Neural cell (in vitro differentiated cells): ENCODE measurements at regions not wholly inside any gene's neighbourhood (a gene's known extent, or its start where the extent isn't known, plus 50 kb on each side); places are given as distances from the start of the nearest gene placed in this dataset.

Experiments
- H2AFZ ChIP-seq: fragments of 200-600, 300-800 bp; sonication (generic), shearing (Covaris generic); 2 replicates; pipeline ENCODE4 v1.6.0; 2014; ENCODE audit warnings: low read depth, mild to moderate bottlenecking, antibody characterized with exemption, low read length, moderate library complexity
- H3F3A ChIP-seq: fragments of 200-600 bp; shearing (Covaris generic); 2 replicates; pipeline ENCODE4 v1.6.1; 2016; ENCODE audit warnings: mild to moderate bottlenecking, moderate library complexity, mixed read lengths, antibody characterized with exemption, low read length; ENCODE audit not compliant: insufficient read depth, poor library complexity, severe bottlenecking
- H3K27ac ChIP-seq: fragments of 200-600, 300-800 bp; sonication (generic), shearing (Covaris generic); 2 replicates; pipeline ENCODE4 v1.5.1; 2014; ENCODE audit warnings: mild to moderate bottlenecking, low read length, moderate library complexity
- H3K27me3 ChIP-seq: fragments of 300-800, 200-600 bp; sonication (generic), shearing (Covaris generic); 2 replicates; pipeline ENCODE4 v1.6.0; 2014; ENCODE audit warnings: mild to moderate bottlenecking, low read depth, low read length, moderate library complexity; ENCODE audit not compliant: insufficient read depth
- H3K36me3 ChIP-seq: fragments of 300-800, 200-600 bp; sonication (generic), shearing (Covaris generic); 2 replicates; pipeline ENCODE4 v1.5.1; 2014; ENCODE audit warnings: mild to moderate bottlenecking, antibody characterized with exemption, low read length, moderate library complexity; ENCODE audit not compliant: insufficient read depth
- H3K4me2 ChIP-seq: fragments of 300-800, 200-600 bp; sonication (generic), shearing (Covaris generic); 2 replicates; pipeline ENCODE4 v1.6.0; 2014; ENCODE audit warnings: mild to moderate bottlenecking, low read length
- H3K4me3 ChIP-seq: fragments of 300-800, 200-600 bp; sonication (generic), shearing (Covaris generic); 2 replicates; pipeline ENCODE4 v1.5.1; 2014; ENCODE audit warnings: mild to moderate bottlenecking, low read length, moderate library complexity
- H3K79me2 ChIP-seq: fragments of 200-600 bp; shearing (Covaris generic); replicated peaks from 2 replicates; pipeline ENCODE4 v1.6.0; 2014; ENCODE audit warnings: mild to moderate bottlenecking, low read length, moderate library complexity; ENCODE audit not compliant: insufficient read depth
- H3K9ac ChIP-seq: fragments of 300-800, 200-600 bp; sonication (generic), shearing (Covaris generic); 2 replicates; pipeline ENCODE4 v1.6.1; 2016; ENCODE audit warnings: mild to moderate bottlenecking, low read length, mixed read lengths
- H3K9me2 ChIP-seq: fragments of 200-600 bp; shearing (Covaris generic); 2 replicates; pipeline ENCODE4 v1.6.1; 2016; ENCODE audit warnings: mild to moderate bottlenecking, low read length, mixed read lengths; ENCODE audit not compliant: insufficient read depth
- H3K9me3 ChIP-seq: fragments of 200-600, 300-800 bp; sonication (generic), shearing (Covaris generic); 2 replicates; pipeline ENCODE4 v1.6.1; 2016; ENCODE audit warnings: mild to moderate bottlenecking, mixed run types, low read length, moderate library complexity, mixed read lengths
- H4K20me1 ChIP-seq: fragments of 200-600 bp; shearing (Covaris generic); 2 replicates; pipeline ENCODE4 v1.6.1; 2016; ENCODE audit warnings: mild to moderate bottlenecking, mixed run types; ENCODE audit not compliant: insufficient read depth
- EP300 ChIP-seq: fragments of 450-650 bp; conservative IDR thresholded peaks from 2 replicates; pipeline ENCODE4 v1.6.1; 2014; ENCODE audit warnings: antibody characterized with exemption, mild to moderate bottlenecking, moderate library complexity; ENCODE audit not compliant: poor library complexity, severe bottlenecking
- EZH2 ChIP-seq: fragments of 200-600, 300-800 bp; shearing (Covaris generic), sonication (generic); IDR thresholded peaks from 2 replicates; pipeline ENCODE4 v1.6.1; 2014; ENCODE audit warnings: antibody characterized with exemption, low read length, borderline replicate concordance, mild to moderate bottlenecking; ENCODE audit not compliant: insufficient read depth, poor library complexity, severe bottlenecking
- MXI1 ChIP-seq: fragments of 450-650 bp; conservative IDR thresholded peaks from 2 replicates; pipeline ENCODE4 v1.6.1; 2014; ENCODE audit warnings: antibody characterized with exemption, mild to moderate bottlenecking; ENCODE audit not compliant: poor library complexity, severe bottlenecking
- POLR2AphosphoS5 ChIP-seq: IDR thresholded peaks from 2 replicates; pipeline ENCODE4 v1.6.1; 2012
- RAD21 ChIP-seq: fragments of 450-650 bp; conservative IDR thresholded peaks from 2 replicates; pipeline ENCODE4 v1.6.1; 2014; ENCODE audit warnings: antibody characterized with exemption, mild to moderate bottlenecking, moderate library complexity
- SMC3 ChIP-seq: fragments of 450-650 bp; conservative IDR thresholded peaks from 2 replicates; pipeline ENCODE4 v1.6.1; 2014; ENCODE audit warnings: antibody characterized with exemption, mild to moderate bottlenecking, moderate library complexity; ENCODE audit not compliant: poor library complexity
- TAF1 ChIP-seq: IDR thresholded peaks from 2 replicates; pipeline ENCODE4 v1.6.1; 2012; ENCODE audit warnings: low read depth
- TF ChIP-seq, protein P1 (sequence below): IDR thresholded peaks from 2 replicates; pipeline ENCODE4 v1.6.1; 2012; ENCODE audit warnings: borderline replicate concordance
- TF ChIP-seq, protein P2 (sequence below): fragments of 450-650 bp; IDR thresholded peaks from 2 replicates; pipeline ENCODE4 v1.5.1; 2014; ENCODE audit warnings: antibody characterized with exemption, mild to moderate bottlenecking, moderate library complexity; ENCODE audit not compliant: poor library complexity, severe bottlenecking

- H3K79me2 ChIP-seq, result no peaks in the 10 kb centered on the region
- no peaks in the 10 kb centered on the region for H3K27me3 ChIP-seq
- no peak overlapping the region for H3K27ac ChIP-seq
- no peaks in the 10 kb centered on the region for H3F3A ChIP-seq
- no peak overlapping the region for H2AFZ ChIP-seq
- no peaks in the 10 kb centered on the region for H4K20me1 ChIP-seq
- H3K9me2 ChIP-seq, result no peaks in the 10 kb centered on the region
- H3K9me3 ChIP-seq, result no peaks in the 10 kb centered on the region
- H3K9ac ChIP-seq, result no peak overlapping the region
- H3K4me2 ChIP-seq, result no peak overlapping the region
- H3K36me3 ChIP-seq, result no peaks in the 10 kb centered on the region
- H3K4me3 ChIP-seq, result no peak overlapping the region
- no peak for TF ChIP-seq TAF1
- no peak for TF ChIP-seq POLR2AphosphoS5
These were observed 643.9 kb downstream of the BRD1 start for GRCh38 chr22:49183826-49184216.

DNA sequence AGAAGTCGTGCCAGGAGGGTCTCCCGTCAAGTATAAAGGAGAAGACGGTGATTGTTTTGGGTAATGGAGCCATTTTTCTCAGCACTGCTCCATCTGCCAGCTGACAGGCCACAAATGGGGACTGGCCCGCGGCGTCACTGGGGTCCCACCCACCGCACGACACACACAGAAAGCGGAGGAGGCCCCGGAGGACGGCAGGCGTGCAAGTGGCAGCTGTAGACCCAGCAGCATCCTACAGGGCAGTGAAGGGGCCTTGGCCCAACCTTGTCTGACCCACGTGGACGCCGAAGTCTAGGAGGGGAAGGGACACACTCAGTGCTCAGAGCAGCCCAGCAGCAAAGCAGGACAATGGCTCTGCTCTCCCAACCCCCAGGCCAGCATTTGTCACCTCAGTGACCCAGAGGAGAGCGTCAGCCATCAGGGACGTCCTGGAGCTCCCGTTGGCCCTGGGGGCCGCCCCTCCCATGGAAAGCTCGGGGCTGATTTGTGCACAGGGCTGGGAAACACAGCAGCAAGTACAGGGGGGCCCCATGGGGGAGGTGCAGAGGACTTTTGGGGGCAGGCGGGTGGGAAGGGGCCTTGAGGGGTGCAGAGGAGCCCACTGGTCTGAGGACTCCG lies 644.4 kb downstream of the BRD1 start:
- Histone ChIP-seq H3K4me3 (no peak overlapping the region), H3K79me2 (no peaks in the 10 kb centered on the region), H3K9me2 (no peaks in the 10 kb centered on the region), H4K20me1 (no peaks in the 10 kb centered on the region), H3K9ac (no peak overlapping the region), H3K36me3 (no peaks in the 10 kb centered on the region), H3K27me3 (no peaks in the 10 kb centered on the region), H3K27ac (no peak overlapping the region), H3F3A (no peaks in the 10 kb centered on the region), H3K9me3 (no peaks in the 10 kb centered on the region), H2AFZ (no peak overlapping the region), H3K4me2 (no peak overlapping the region)
- TF ChIP-seq POLR2AphosphoS5 (no peak), TAF1 (no peak), EP300 (no peak), SMC3 (no peak), RAD21 (no peak), MXI1 (no peak), EZH2 (no peak)
- TF ChIP-seq, protein P1, sequence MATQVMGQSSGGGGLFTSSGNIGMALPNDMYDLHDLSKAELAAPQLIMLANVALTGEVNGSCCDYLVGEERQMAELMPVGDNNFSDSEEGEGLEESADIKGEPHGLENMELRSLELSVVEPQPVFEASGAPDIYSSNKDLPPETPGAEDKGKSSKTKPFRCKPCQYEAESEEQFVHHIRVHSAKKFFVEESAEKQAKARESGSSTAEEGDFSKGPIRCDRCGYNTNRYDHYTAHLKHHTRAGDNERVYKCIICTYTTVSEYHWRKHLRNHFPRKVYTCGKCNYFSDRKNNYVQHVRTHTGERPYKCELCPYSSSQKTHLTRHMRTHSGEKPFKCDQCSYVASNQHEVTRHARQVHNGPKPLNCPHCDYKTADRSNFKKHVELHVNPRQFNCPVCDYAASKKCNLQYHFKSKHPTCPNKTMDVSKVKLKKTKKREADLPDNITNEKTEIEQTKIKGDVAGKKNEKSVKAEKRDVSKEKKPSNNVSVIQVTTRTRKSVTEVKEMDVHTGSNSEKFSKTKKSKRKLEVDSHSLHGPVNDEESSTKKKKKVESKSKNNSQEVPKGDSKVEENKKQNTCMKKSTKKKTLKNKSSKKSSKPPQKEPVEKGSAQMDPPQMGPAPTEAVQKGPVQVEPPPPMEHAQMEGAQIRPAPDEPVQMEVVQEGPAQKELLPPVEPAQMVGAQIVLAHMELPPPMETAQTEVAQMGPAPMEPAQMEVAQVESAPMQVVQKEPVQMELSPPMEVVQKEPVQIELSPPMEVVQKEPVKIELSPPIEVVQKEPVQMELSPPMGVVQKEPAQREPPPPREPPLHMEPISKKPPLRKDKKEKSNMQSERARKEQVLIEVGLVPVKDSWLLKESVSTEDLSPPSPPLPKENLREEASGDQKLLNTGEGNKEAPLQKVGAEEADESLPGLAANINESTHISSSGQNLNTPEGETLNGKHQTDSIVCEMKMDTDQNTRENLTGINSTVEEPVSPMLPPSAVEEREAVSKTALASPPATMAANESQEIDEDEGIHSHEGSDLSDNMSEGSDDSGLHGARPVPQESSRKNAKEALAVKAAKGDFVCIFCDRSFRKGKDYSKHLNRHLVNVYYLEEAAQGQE, result no peak
- TF ChIP-seq, protein P2, sequence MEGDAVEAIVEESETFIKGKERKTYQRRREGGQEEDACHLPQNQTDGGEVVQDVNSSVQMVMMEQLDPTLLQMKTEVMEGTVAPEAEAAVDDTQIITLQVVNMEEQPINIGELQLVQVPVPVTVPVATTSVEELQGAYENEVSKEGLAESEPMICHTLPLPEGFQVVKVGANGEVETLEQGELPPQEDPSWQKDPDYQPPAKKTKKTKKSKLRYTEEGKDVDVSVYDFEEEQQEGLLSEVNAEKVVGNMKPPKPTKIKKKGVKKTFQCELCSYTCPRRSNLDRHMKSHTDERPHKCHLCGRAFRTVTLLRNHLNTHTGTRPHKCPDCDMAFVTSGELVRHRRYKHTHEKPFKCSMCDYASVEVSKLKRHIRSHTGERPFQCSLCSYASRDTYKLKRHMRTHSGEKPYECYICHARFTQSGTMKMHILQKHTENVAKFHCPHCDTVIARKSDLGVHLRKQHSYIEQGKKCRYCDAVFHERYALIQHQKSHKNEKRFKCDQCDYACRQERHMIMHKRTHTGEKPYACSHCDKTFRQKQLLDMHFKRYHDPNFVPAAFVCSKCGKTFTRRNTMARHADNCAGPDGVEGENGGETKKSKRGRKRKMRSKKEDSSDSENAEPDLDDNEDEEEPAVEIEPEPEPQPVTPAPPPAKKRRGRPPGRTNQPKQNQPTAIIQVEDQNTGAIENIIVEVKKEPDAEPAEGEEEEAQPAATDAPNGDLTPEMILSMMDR, result no peak

GRCh38 chr22:49182416-49182815 lies 645.3 kb downstream of the BRD1 start:
- no peaks in the 10 kb centered on the region for H3K27me3 ChIP-seq
- H3K9me3 ChIP-seq, result no peaks in the 10 kb centered on the region
- H3K4me2 ChIP-seq, result no peak overlapping the region
- H3F3A ChIP-seq, result no peaks in the 10 kb centered on the region
- no peaks in the 10 kb centered on the region for H3K79me2 ChIP-seq
- no peaks in the 10 kb centered on the region for H3K9me2 ChIP-seq
- H4K20me1 ChIP-seq, result no peaks in the 10 kb centered on the region
- H2AFZ ChIP-seq, result no peak overlapping the region
- H3K27ac ChIP-seq, result no peak overlapping the region
- TF ChIP-seq EZH2, result no peak
- no peak for TF ChIP-seq RAD21
- TF ChIP-seq, protein P1, result no peak
- no peak for TF ChIP-seq MXI1
- no peak for TF ChIP-seq SMC3
- TF ChIP-seq TAF1, result no peak
- TF ChIP-seq EP300, result no peak
- no peak for TF ChIP-seq POLR2AphosphoS5
- TF ChIP-seq, protein P2, result no peak
- no peak overlapping the region for H3K9ac ChIP-seq
- H3K36me3 ChIP-seq, result no peaks in the 10 kb centered on the region
- no peak overlapping the region for H3K4me3 ChIP-seq
